Stimulated activated CD4-positive, alpha-beta T cell treated with anti-CD3 and anti-CD28 coated beads, TNF-alpha, amount 100 ng/mL, for 1 hour (primary cell): ENCODE measurements at regions not wholly inside any gene's neighbourhood (a gene's known extent, or its start where the extent isn't known, plus 50 kb on each side); places are given as distances from the start of the nearest gene placed in this dataset.

Source experiments
- DNase-seq, 3 donors: peaks; one replicate each; pipeline ENCODE4 v3.0.0-alpha.2; 2020; ENCODE audit warnings: low read depth in 3 of 3, low spot score in 1 of 3

DNA sequence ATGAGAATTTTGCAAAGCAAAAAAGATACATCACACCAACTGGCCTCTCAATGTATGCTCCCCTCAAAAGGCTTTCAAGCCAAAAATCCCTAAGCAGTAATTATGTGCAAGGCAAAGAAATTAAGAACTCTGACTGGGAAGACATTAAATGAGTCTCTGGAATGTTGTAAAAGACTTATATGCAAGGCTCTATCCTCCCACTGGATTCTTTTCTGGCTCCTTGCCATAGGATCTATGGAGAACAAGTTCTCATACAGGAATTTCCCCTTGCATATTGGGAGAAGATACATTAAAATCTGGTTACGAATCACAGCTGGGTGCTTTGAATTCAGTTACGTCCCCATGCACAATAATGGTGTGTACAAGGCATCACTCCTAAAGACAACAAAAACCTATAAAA is 73.4 kb upstream of the ATL2 start:
- DNase-seq: no peak

DNA sequence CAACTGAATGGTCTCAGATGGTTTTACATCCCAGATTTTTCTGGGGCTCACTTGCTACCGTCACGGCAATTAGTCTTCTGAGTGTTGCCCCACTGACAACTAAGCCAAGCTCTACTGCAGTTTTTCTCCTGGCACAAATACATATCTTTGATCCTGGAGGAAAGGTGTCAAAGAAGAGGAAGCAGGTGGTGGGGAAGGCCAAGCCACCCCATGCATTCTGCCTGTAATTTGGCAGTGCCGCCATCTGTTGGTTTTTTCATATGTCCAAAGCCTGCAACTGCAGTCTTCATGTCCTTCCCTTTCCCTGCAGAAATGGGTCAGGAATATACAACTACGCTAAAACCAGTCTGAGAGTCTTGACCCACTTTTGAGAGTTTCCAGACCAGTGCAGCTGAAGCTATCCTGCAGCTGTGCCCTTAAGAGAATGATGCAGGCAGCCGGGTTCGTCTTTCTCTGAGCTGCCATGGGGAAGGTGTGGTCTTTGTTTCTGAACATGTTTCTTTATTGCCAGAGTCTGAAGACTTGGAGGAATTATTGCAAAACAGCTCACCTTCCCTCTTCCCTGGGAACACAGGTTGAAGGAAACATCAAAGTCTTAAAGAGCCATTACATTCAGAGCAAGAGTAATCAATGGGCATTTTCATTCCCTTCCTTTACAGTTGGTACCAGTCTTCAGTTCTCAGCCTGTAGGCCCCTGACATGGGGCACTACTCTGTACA is 71.8 kb upstream of the ATL2 start:
- no peak for DNase-seq

DNA sequence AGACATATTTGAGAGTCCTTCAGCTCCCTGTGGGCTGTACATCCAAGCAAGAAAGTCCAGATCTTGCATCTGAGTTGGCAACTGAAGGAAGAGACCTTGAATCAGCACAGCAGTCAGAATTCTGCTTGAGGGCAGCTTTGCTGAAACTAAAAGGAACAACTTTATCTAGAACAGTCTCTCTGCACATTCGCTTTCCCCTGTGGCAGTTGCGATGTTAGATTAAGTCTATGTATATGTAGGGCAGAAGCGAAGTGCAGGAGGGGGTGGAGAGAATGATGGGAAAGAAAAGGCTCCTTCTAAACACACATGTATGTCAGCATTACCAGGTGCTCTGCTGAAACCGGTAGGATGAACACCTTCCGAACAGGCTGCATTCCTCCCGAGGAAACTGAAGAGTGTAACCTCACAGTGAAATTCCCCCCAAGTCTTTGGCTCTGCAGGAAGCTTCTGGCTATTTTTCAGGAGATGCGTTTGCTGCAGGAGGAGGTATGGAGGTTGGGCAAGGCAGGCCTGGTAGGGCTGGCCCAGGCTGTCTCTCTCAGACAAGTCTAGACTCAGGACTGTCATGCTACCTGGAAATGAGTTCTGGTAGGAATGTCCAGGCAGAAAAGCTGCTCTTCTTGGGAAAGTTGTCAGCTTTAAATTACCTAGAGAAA is 70.0 kb upstream of the ATL2 start:
- DNase-seq: no peak

DNA sequence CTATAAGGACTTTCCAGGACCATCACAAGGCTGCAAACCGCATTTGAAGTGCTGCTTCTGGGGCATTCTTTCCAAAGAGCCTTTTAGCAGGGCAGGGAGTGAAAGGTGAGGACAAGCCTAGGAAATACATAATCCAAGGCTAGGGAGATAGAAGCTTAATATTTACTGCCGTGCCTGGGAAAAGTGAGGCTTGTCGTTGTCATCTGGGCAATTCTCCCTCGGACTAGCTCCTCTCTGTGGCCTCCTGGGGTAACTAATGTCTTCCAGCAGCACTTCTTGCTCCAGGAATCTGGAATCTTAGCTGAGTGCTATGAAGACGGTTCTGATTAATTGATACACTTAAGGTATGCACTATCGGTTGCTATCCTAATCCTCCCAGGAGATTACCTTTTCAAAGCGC is 69.3 kb upstream of the ATL2 start:
- DNase-seq: no peak

DNA sequence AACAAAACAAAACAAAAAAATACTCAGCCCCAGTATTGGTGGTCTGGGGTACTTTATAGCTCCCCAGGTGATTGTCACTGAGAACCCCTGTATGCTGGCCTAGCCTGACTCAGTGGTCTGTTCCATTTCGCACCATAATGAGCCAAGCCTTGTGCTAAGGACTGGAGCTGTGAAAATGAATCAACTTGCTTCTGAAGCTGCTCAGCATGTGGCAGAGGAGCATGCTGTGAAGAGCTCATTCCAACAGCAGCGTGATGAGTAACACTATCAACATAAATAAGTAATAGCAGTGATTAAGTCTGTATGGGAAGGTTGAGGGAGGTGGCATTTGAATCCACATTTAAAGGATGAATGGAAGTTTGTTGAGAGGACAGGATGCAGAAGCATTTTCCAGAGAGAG is 67.2 kb upstream of the ATL2 start:
- DNase-seq: no peak

DNA sequence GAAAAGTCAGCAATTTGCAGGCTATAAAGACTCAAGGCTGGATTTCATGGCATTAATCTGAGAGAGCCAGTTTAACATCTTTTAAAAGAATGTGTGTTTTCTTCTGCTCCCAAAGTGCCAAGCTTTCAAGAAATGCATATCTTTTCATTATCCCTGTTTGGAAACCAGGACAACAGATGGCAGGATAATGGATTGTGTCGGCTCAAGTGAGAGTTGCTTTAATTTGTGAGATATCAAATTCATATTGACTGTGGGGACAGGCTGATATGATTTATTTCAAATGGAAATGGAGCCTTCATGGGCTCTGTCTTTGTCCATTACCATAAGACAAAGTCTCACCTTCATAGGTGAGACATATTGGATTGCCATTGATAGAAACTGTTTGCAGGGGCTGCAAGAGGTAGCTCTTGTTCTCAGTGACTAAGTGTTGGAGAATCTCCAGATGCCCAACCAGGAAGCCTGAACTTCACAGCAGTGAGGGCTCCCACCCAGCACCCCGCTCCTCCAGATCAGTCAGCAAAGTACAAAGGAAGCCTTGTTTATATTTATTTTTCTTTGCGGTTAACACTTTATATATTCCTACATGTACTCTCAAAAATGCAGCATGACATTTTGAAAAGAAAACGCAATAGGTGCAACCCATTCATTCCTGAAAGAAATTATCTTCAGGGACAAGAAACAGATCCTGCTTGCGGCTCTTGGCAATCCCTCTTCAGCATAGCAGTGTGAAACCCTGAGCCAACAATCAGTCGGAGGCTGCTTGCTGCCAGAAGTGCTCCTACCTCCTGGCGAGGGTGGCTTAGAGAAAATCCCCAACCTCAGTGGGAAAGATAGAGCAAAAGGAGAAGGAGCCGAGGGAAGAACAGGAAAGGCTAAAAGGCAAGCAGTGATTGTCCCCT is 65.8 kb upstream of the ATL2 start:
- DNase-seq: no peak

DNA sequence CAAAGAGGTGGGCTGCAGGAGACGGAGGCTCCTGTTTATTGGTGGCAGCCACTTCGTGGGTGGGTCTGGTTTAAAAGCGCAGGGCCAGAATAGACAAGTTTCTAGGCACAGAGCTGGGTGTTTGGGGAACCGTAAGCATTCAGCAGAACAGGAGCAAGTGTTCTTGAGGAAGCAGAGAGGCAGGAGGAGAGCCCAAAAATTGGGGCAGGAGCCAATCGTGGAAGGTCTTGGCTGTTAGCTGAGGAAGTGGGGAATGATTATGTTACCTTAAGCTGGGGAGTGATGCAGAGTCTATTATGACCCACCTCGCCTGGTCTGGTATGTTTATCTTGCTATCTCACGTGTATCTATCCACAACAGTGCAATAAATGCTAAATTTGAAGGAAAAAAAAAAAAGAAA is 64.3 kb upstream of the ATL2 start:
- DNase-seq: no peak

DNA sequence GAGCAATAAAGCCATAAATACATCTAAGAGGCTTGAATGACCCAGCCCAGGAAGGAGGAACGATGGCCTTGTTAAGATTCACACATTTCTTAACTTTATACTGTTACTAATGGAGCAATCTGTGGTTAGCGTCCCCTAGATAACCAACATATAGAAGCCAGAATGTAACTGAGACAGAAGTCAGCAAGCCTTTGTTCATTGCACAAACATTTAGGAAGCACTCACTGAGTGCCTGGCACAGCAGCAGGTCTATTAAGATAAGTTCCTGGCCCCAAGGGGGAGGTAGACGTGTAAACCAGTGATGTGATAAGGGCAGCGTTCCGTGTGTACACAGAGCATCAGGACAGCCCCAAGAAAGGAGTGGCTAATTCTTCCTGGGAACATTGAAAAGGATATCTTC is 63.6 kb upstream of the ATL2 start:
- DNase-seq: no peak

DNA sequence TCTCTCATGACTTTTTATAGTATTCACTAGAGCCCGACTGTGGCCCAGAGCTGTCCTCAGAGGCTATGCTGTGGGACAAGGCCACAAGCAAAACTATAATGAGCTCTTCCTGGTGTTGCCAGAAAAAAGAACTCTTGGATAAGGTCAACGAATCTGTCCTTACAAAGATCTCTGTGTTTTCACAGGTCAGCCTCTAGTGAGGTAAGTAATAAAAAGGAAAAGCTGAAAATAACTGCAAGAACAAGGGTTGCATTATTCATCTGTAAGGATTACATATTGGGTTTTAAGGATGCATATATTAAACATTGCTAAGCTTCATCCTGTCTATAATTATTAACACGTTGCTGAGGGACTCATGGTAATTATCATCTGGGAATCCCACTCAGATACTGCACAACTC is 62.8 kb upstream of the ATL2 start:
- no peak for DNase-seq

DNA sequence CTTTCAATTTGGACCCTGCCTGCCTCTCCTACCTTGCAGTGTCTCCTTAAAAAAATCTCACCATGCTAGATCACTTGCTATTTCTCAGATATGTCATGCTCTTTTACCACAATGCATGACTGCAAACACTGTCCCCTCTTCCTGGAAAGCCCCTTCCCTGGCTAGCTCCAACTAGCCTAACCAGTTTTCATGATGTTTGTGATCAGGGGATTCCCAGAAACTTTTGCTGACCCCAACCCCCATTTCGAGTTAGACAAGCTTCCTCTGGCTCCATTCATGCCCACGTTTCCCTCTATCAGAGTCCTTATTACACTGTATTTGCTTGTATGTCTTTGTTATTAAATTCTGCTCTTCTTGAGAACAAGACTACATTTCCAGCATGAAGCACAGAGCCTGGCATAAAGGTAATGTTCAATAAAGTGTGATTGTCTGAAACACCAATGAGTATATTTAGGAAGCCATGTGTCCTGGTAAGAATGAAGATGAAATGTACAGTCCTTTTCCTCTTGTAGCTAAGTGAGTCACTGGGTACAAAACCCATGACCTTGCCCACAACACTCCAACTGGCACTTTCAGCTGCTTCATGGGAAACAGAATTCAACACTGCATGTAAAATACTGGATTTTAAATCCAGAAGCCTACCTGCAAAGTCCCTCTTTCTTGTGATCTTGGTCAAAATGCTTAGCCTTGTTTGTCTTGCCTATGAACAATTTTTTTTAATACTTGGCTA is 62.0 kb upstream of the ATL2 start:
- DNase-seq: no peak

DNA sequence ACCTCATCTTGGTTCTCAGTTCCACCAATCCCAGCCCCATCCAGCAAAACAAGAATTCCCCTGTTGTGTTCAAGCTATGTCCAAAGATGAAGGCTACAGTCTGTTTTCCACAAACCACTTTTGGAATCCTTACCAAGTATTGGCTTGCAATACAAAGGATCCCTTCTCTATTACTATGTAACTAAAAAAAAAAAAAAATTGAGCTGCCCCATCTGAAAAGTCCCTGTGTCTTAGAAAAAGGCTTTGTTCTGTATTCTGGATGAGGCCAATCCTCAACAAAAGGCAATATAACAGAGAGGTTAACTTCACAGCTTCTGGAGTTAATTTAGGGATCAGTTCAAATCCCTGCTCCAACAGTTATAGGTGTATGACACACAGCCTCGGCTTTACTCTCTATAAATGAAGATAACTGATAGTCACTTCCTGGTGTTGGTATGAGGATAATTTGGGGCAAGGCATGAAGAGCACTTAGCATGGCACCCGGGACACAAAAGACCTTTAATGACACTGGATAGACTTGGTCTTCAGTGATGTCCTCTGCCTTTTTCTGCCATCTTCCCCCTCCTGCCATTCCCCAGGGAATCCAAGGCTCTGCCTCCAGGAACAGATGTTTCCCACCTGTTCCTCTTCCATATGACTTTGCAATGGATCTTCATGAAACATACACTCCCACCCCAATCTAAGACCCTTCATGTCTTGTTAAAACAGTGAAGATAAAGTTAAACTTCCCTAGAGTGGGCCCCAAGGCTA is 61.2 kb upstream of the ATL2 start:
- no peak for DNase-seq

DNA sequence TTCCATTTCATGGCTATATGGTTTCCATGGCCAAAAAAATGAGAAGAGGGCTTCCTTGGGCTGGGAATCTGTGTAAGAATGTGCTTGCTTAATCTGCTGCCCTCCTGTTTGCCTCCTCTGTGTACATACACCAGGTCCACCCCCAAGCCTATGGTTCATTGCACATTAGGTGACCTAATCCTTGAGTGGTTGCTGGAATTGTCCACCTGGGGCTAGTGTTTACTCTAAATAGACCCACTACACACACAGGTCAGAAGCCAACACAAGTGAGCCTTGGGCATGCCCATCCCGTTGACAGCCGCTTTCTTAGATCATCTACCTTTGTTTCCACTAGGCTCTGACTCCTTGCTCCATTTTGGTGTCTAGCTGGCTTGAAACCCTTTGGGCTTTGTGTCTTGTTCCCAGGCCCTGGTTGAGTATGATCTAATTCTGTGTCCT is 59.2 kb upstream of the ATL2 start:
- no peak for DNase-seq

DNA sequence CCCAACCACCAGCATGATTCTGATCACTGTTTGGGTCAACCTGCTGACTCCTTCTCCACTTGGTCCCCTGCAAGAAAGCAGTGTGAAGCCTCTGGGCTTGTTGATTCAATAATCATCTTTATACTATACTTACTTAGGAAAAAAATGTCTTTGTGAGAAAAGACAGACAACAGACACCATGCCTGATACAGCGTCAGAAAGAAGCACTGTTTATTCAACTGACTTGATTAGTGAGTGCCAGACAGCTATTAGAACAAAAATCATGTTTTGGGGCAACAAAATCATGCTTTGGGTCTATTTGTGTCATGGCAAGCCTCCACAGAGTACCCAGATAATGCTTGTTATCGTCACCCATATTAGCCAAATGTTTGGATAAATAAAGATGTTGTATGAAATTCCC is 58.7 kb upstream of the ATL2 start:
- DNase-seq: no peak

DNA sequence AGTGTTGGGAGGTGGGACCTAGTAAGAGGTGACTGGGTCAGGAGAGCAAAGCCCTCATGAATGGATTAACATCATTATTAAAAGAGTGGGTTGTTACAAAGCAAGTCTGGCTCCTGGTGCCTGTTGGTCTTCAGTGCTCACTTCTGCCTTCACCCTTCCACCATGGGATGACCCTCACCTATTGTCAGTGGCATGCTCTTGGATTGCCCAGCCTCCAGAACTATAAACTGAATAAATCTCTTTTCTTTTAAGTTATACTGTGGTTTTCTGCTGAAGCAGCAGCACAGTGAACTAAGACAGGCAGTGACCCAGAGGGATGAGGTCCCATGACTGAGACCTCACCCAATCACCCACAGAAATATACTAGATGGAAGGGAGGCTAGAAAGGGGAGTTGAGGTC is 57.5 kb upstream of the ATL2 start:
- no peak for DNase-seq

DNA sequence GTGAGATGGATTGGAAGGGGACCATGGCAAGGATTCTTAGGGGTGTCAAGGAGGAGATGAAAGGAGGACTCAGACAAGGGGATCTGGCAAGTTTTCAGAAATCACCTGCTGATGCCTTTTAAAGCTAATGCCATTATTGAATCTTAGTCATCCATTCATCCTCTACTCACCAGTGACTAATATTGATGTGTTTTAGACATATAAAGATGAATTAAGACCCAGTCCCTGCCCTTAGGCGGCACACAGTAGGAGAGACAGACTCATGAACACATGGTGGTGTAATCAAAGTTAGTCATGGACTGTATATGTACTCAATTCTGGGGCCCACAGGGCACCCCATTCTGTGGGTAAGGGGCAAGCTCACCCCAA is 56.5 kb upstream of the ATL2 start:
- no peak for DNase-seq

DNA sequence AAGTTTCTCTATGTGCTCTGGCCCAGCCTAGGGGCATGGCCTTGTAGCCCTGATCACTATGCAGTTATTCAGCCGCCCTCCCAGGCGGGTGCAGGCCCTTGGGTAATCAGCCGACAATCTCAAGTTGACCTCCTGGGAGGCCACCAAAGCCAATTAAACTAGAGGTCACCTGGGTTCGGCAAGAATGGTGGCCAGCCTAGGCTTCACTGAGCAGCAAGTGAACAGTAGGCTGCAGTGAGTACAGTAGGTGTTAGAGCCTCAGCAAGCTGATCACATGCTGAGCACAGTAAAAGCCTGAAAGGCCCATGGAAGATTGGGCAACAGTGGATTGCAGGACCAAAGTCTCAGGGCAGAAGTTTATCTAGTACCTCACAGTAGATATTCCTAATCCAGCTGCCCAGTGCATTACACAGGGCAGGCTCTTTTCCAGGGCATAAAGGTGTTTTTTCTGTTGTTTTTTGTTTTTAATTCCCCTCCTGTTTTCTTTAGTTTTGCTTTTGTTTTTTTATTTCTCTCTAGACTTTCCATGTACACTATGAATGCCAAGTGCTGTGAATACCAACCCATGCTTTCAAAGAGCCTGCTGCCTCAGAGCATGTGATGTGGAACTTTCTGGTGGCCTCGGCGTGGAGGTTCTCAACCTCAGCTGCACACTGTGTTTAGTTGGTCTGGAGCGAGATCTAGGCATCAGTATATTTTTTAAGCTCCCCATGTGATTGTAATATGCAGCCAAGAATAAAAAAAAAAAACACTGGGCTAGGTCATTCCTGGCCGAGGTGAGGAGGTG is 55.9 kb upstream of the ATL2 start:
- no peak for DNase-seq

DNA sequence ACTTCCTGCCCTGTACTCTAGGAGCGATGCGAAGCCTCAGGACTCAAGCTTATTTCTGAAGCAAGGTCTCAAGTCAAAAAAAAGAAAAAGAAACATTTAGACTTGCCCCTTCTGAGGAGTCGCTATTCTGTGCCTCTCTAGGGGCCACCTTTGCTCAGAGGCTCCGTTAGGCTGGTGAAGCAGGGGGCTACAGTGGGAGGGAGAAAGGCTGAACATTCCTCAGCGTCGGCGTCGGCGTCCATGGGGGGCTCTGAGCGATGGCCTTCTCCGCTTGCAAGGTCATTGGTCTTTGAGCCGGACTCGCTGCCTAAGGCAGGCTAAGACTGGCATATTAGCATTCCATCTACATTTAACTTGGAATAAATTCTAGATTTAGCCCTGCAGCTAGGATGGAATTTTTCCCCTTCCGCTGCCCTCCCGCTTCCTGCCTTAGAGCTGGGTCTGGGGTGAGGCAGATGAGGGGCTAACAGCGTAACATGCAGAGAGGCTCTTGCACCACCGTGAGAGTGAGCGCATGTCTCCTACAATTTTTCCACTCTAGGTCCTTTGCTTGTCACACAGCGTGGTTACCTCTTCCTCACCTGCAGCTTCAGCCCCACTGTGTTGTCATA is 53.6 kb upstream of the ATL2 start:
- no peak for DNase-seq

DNA sequence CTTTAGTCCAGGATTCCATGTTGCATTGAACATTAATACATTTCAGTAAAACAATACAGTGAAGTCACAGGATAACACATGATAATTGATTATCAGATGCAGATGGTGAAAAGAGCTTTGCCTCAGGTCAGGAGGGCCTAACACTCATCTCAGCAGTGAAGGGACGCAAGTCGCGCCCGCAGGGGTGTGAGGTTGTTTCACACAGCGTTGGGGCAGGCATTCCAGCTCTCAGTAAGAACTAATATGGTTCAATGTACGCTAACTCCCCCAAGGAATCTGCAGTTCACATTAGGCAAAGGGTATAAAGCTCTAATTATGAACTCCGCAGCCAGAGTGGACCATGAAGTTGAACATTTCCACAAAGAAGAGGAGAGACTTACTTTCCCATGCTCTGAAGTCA is 53.1 kb upstream of the ATL2 start:
- no peak for DNase-seq

DNA sequence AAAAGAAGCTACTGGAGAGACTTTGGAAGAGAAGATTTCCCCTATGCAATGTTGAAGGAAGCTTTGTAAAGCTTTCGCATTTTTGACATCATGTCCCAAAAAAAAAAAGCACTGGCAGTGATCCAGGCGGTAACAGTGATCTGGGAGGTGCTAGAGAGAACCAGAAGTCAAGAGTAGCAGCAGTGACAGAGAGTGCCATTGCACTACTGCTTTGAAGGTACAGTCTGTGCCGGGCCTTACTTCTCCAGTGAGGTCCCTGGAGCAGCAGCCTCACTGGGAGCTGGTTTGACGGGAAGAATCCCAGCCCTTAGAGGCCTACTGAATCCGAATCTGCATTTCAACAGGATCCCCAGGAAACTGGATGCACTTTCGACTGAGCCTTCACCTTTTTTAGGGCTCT is 50.9 kb upstream of the ATL2 start:
- no peak for DNase-seq

DNA sequence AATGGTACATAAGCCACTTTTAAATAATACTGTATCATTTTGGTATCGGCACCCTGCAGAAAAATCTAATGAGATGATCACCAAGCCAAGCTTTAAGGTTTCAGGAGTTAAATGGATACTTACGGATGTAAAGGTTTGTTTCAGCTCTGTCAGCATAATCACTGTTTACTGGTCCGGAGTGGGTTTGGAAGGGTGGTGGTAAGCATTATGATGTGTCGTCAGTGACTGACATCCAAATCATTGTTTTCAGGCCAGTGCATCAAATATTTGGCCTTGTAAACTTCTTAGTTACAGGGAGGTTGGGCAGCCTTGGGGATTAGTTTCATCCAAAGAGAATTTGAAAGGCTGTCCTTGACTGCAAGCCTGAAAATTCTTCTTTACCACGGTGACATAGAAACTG is 50.0 kb upstream of the ATL2 start:
- no peak for DNase-seq
